Kidney epithelial cell (primary cell): ENCODE measurements at regions not wholly inside any gene's neighbourhood (a gene's known extent, or its start where the extent isn't known, plus 50 kb on each side); places are given as distances from the start of the nearest gene placed in this dataset.

ENCODE experiments used
- DNase-seq: peaks from one replicate; pipeline ENCODE4 v3.0.0-alpha.2; 2010; ENCODE audit warnings: low read depth
- H3K27me3 ChIP-seq: 2 replicates; pipeline ENCODE4 v1.6.0; 2011; ENCODE audit warnings: low read length; ENCODE audit not compliant: control insufficient read depth, insufficient read depth
- H3K36me3 ChIP-seq: 2 replicates; pipeline ENCODE4 v1.5.1; 2011; ENCODE audit warnings: low read length; ENCODE audit not compliant: control insufficient read depth, insufficient read depth
- H3K4me3 ChIP-seq: 2 replicates; pipeline ENCODE4 v1.5.1; 2011; ENCODE audit warnings: low read depth, mild to moderate bottlenecking, control low read depth, low read length
- TF ChIP-seq, protein P1 (sequence below): IDR thresholded peaks from 2 replicates; pipeline ENCODE4 v1.5.1; 2011; ENCODE audit warnings: mild to moderate bottlenecking, moderate library complexity, low read length, control low read depth, inconsistent platforms; ENCODE audit not compliant: insufficient read depth, poor library complexity, severe bottlenecking

DNA sequence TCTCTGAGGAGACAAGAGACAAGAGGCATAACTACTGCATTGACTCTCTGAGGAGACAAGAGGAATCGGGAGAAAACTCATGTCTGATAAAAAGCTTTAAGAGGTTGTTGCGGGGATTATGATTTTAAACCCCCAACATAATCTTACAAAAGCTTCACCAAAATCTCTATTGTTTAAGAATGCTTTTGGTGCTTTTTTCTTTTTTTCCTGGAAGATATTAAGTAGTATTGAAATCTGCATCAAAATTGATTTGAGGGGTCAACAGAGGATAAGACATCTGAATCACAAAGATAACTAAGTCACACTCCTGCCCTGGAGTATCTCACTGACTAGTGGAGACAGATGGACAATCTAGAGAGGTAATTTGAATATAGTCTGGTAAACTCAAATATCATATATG is 115.6 kb upstream of the MROH9 start:
- H3K27me3 ChIP-seq = no peaks in the 10 kb centered on the region
- DNase-seq = no peak
- TF ChIP-seq, protein P1, sequence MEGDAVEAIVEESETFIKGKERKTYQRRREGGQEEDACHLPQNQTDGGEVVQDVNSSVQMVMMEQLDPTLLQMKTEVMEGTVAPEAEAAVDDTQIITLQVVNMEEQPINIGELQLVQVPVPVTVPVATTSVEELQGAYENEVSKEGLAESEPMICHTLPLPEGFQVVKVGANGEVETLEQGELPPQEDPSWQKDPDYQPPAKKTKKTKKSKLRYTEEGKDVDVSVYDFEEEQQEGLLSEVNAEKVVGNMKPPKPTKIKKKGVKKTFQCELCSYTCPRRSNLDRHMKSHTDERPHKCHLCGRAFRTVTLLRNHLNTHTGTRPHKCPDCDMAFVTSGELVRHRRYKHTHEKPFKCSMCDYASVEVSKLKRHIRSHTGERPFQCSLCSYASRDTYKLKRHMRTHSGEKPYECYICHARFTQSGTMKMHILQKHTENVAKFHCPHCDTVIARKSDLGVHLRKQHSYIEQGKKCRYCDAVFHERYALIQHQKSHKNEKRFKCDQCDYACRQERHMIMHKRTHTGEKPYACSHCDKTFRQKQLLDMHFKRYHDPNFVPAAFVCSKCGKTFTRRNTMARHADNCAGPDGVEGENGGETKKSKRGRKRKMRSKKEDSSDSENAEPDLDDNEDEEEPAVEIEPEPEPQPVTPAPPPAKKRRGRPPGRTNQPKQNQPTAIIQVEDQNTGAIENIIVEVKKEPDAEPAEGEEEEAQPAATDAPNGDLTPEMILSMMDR = no peak
- H3K36me3 ChIP-seq = no peaks in the 10 kb centered on the region
- H3K4me3 ChIP-seq = no peak overlapping the region

DNA sequence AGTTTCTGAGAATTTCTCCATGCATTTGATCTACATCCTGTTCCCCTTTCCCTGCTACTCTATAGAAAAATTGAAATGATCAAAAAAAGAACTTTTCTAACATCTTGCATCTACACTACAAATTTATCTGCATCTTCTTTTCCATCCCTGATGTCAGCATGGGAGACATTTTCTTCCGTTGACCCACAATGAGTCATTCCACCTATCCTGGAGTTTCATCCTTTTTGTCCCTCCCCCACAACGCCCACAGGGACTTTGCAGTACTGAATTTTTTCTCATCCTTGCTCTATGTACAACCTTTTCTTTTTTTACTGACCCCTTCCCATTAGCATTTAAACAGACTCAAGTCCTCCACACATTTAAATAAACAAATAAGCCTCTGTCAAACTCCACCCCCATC is 112.2 kb upstream of the MROH9 start:
- Histone ChIP-seq H3K27me3 (no peaks in the 10 kb centered on the region), H3K36me3 (no peaks in the 10 kb centered on the region), H3K4me3 (no peak overlapping the region)
- TF ChIP-seq, protein P1 = no peak
- no peak for DNase-seq

DNA sequence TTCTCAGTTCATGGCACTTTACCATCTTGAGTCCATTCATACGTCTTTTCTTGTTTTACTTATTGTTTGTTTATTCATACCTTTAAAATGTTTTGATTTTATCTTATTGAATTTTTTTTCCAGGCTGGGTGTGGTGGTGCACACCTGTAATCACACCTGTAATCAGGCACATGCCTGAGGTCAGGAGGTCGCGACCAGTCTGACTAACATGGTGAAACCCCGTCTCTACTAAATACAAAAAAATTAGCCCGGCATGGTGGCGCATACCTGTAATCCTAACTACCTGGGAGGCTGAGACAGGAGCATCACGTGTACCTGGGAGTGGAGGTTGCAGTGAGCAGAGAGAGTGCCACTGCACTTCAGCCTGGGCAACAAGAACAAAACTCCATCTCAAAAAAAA is 104.1 kb upstream of the MROH9 start:
- Histone ChIP-seq H3K4me3 (no peak overlapping the region), H3K27me3 (no peaks in the 10 kb centered on the region), H3K36me3 (no peaks in the 10 kb centered on the region)
- TF ChIP-seq, protein P1 = no peak
- DNase-seq = no peak

DNA sequence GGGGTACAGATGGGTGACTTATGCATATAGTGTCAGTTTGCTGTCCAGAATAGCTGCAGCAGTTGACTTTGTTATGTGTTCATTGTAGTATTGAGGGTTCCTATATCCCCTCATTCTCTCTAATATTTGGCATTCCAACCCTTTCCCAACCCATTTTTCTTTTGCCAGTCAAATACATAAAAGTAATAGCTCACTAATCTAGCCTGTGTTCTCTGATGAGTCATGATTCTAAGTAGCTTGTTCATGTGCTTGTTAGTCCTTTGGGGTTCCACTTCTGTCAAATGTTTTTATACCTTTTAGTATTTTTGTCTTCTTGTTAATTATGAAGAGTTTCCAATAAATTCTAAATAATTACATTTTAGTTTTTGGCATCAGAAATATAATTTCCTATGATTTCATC is 99.2 kb upstream of the MROH9 start:
- no peaks in the 10 kb centered on the region for H3K27me3 ChIP-seq
- TF ChIP-seq, protein P1 = no peak
- no peak for DNase-seq
- H3K36me3 ChIP-seq = no peaks in the 10 kb centered on the region
- H3K4me3 ChIP-seq = no peak overlapping the region

DNA sequence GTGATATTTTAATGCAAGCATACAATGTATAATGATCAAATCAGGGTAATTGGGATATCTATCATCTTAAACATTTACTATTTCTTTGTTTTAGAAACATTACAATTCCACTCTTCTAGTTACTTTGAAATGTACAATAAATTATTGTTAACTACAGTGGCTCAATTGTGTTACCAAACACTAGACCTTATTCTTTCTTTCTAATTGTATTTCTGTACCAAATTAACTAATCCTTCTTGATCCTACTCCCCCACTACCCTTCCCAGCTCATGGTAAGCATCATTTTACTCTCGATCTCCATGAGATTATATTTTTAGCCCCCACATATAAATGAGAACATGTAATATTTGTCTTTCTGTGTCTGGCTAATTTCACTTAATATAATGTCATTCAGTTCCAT is 95.0 kb upstream of the MROH9 start:
- no peak for DNase-seq
- TF ChIP-seq, protein P1 = no peak
- Histone ChIP-seq H3K4me3 (no peak overlapping the region), H3K36me3 (no peaks in the 10 kb centered on the region), H3K27me3 (no peaks in the 10 kb centered on the region)

DNA sequence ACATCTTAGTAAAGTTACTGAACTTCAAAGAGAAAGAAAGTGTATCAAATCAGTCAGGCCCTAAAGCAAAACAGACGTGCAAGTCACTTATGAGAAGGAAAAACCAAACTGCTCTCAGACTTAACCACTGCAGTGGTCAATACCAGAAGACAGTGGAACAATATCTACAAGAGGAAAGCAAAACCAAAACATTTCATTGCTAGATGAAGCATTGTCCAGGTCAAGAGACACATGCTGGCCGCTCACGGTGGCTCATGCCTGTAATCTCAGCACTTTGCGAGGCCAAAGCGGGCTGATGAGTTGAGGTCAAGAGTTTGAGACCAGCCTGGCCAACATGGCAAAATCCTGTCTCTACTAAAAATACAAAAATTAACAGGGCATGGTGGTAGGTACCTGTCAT is 82.0 kb upstream of the MROH9 start:
- Histone ChIP-seq H3K4me3 (no peak overlapping the region), H3K27me3 (no peaks in the 10 kb centered on the region), H3K36me3 (no peaks in the 10 kb centered on the region)
- DNase-seq = no peak
- TF ChIP-seq, protein P1 = no peak
